ENCODE measurements at regions not wholly inside any gene's neighbourhood (a gene's known extent, or its start where the extent isn't known, plus 50 kb on each side); places are given as distances from the start of the nearest gene placed in this dataset.

DNA sequence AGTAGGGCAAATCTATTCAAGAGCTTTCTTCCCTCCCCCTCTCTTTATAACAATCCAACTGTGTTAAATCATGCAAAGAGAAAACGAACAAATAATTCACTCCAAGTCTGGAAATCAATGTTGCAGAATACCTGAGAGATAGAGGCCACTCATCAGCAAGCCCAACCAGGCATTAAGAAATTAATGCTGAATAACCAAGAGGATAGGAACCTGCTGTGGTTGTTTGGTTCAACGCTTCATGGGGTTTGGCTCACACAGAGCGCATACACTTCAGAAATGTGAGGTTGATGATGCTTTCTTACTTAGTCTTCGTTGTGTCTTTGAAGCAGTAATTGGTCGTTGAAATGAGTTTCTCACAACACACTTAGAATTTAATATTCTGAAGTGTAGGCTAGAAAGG is 1540.0 kb upstream of the PABPC4L start:
- H3K27ac Mint-ChIP-seq (ENCODE audit: unreplicated experiment) = no peak overlapping the region
- no peak for DNase-seq

DNA sequence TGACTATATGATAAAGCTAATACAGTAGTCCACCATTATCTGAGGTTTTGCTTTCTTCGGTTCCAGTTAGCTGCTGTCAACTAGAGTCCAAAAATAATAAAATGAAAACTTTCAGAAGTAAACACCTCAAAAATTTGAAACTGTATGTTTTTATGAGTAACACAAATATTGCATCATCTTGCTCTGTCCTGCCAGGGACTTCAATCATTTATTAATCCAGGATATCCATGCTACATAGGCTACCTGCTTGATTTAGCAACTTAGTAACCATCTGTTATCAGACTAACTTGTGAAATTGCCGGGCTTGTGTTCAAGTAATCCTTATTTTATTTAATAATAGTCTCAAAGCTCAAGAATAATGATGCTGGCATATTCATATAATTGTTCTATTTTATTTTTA is 1537.8 kb upstream of the PABPC4L start:
- Mint-ChIP-seq H3K4me3 (ENCODE audit: unreplicated experiment) (no peak overlapping the region), H3K9me3 (ENCODE audit: unreplicated experiment) (no peaks in the 10 kb centered on the region), H3K27ac (ENCODE audit: unreplicated experiment) (no peak overlapping the region), H3K4me1 (ENCODE audit: low read depth, unreplicated experiment) (no peaks in the 10 kb centered on the region), H3K27me3 (ENCODE audit: unreplicated experiment) (no peaks in the 10 kb centered on the region), H3K36me3 (ENCODE audit: unreplicated experiment) (no peaks in the 10 kb centered on the region)
- TF ChIP-seq, protein P1, sequence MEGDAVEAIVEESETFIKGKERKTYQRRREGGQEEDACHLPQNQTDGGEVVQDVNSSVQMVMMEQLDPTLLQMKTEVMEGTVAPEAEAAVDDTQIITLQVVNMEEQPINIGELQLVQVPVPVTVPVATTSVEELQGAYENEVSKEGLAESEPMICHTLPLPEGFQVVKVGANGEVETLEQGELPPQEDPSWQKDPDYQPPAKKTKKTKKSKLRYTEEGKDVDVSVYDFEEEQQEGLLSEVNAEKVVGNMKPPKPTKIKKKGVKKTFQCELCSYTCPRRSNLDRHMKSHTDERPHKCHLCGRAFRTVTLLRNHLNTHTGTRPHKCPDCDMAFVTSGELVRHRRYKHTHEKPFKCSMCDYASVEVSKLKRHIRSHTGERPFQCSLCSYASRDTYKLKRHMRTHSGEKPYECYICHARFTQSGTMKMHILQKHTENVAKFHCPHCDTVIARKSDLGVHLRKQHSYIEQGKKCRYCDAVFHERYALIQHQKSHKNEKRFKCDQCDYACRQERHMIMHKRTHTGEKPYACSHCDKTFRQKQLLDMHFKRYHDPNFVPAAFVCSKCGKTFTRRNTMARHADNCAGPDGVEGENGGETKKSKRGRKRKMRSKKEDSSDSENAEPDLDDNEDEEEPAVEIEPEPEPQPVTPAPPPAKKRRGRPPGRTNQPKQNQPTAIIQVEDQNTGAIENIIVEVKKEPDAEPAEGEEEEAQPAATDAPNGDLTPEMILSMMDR (IDR thresholded peaks at IDR 0.05; ENCODE audit: partially characterized antibody, unreplicated experiment) = no peak
- no peak for DNase-seq

More for the DNA sequence above, 1540.0 kb upstream of the PABPC4L start:
- no peaks in the 10 kb centered on the region for H3K27me3 Mint-ChIP-seq (ENCODE audit: unreplicated experiment)
- no peaks in the 10 kb centered on the region for H3K9me3 Mint-ChIP-seq (ENCODE audit: unreplicated experiment)
- H3K4me1 Mint-ChIP-seq (ENCODE audit: low read depth, unreplicated experiment) = no peaks in the 10 kb centered on the region
- TF ChIP-seq, protein P1 (IDR thresholded peaks at IDR 0.05; ENCODE audit: partially characterized antibody, unreplicated experiment) = no peak
- H3K36me3 Mint-ChIP-seq (ENCODE audit: unreplicated experiment) = no peaks in the 10 kb centered on the region
- no peak overlapping the region for H3K4me3 Mint-ChIP-seq (ENCODE audit: unreplicated experiment)

- Mint-ChIP-seq H3K9me3 (ENCODE audit: unreplicated experiment) (no peaks in the 10 kb centered on the region), H3K4me1 (ENCODE audit: low read depth, unreplicated experiment) (no peaks in the 10 kb centered on the region), H3K27ac (ENCODE audit: unreplicated experiment) (no peak overlapping the region), H3K4me3 (ENCODE audit: unreplicated experiment) (no peak overlapping the region), H3K27me3 (ENCODE audit: unreplicated experiment) (no peaks in the 10 kb centered on the region), H3K36me3 (ENCODE audit: unreplicated experiment) (no peaks in the 10 kb centered on the region)
- DNase-seq = no peak
- TF ChIP-seq, protein P1 (IDR thresholded peaks at IDR 0.05; ENCODE audit: partially characterized antibody, unreplicated experiment) = no peak
These were observed 1533.9 kb upstream of the PABPC4L start for GRCh38 chr4:135735512-135735911.

DNA sequence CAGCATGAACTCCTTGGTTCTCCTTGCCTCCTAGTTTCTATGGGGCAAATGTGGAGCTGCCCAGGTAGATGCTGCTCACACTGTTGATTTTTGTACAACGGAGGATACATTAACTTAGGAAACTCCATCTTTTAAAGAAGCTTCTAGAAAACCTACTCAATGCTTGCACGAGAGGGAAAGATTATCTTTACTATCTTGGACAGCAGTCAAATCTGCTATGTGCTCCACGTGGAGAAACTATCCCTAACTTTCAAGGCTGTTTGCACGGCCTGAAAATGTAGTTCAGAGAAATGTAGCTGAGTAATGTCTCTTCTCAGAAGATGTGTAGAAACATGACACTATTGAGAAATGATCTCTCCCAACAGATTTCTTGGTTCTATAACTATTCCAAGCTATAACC is 1530.9 kb upstream of the PABPC4L start:
- no peak for DNase-seq
- Mint-ChIP-seq H3K27me3 (ENCODE audit: unreplicated experiment) (no peaks in the 10 kb centered on the region), H3K4me1 (ENCODE audit: low read depth, unreplicated experiment) (no peaks in the 10 kb centered on the region), H3K27ac (ENCODE audit: unreplicated experiment) (no peak overlapping the region), H3K36me3 (ENCODE audit: unreplicated experiment) (no peaks in the 10 kb centered on the region), H3K4me3 (ENCODE audit: unreplicated experiment) (no peak overlapping the region), H3K9me3 (ENCODE audit: unreplicated experiment) (no peaks in the 10 kb centered on the region)
- TF ChIP-seq, protein P1 (IDR thresholded peaks at IDR 0.05; ENCODE audit: partially characterized antibody, unreplicated experiment) = no peak

DNA sequence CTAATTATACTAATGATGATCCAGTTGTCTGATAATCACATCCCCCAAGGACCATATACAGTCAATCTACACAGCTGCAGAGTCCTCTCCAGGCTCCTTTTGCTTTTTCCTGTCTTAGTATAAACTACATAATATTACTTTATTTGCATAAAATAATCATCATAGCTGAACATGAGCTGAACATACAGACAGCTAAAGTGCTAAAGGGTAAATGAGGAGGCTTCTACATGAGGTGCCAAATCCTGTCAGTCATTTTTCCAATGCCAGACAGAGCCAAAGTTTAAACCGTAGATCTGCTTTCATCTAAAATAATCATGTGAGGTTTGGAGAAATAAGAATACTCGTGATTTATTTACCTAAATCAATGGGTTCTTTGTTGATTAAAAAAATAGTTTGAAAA is 1530.1 kb upstream of the PABPC4L start:
- DNase-seq = no peak
- no peaks in the 10 kb centered on the region for H3K9me3 Mint-ChIP-seq (ENCODE audit: unreplicated experiment)
- TF ChIP-seq, protein P1 (IDR thresholded peaks at IDR 0.05; ENCODE audit: partially characterized antibody, unreplicated experiment) = no peak
- no peaks in the 10 kb centered on the region for H3K27me3 Mint-ChIP-seq (ENCODE audit: unreplicated experiment)
- no peaks in the 10 kb centered on the region for H3K36me3 Mint-ChIP-seq (ENCODE audit: unreplicated experiment)
- no peaks in the 10 kb centered on the region for H3K4me1 Mint-ChIP-seq (ENCODE audit: low read depth, unreplicated experiment)
- H3K4me3 Mint-ChIP-seq (ENCODE audit: unreplicated experiment) = no peak overlapping the region
- H3K27ac Mint-ChIP-seq (ENCODE audit: unreplicated experiment) = no peak overlapping the region

Measured in glutamatergic neuron (in vitro differentiated cells).